Smooth muscle cell (in vitro differentiated cells): ENCODE measurements at regions not wholly inside any gene's neighbourhood (a gene's known extent, or its start where the extent isn't known, plus 50 kb on each side); places are given as distances from the start of the nearest gene placed in this dataset.

ENCODE experiments used
- DNase-seq: peaks from one replicate; lab custom pipeline; 2025; ENCODE audit not compliant: unreplicated experiment; lab: John Stamatoyannopoulos, UW
- H2AFZ ChIP-seq: fragments of 200-600 bp; sonication (generic); 2 replicates; pipeline ENCODE4 v1.6.0; 2016; ENCODE audit warnings: antibody characterized with exemption, low read depth, mild to moderate bottlenecking
- H3F3A ChIP-seq: fragments of 200-600 bp; sonication (generic); 2 replicates; pipeline ENCODE4 v1.6.0; 2017; ENCODE audit warnings: antibody characterized with exemption, low read depth
- H3K27ac ChIP-seq: fragments of 200-600 bp; sonication (generic); 2 replicates; pipeline ENCODE4 v1.5.1; 2016; ENCODE audit warnings: low read depth, mild to moderate bottlenecking
- H3K27me3 ChIP-seq: fragments of 200-600 bp; sonication (generic); 2 replicates; pipeline ENCODE4 v1.6.1; 2016; ENCODE audit warnings: low read depth, mild to moderate bottlenecking
- H3K36me3 ChIP-seq: fragments of 200-600 bp; sonication (generic); 2 replicates; pipeline ENCODE4 v1.5.1; 2016; ENCODE audit warnings: low read depth
- H3K4me1 ChIP-seq: fragments of 200-600 bp; sonication (generic); 2 replicates; pipeline ENCODE4 v1.5.1; 2016; ENCODE audit warnings: low read depth
- H3K4me2 ChIP-seq: fragments of 200-600 bp; sonication (generic); 2 replicates; pipeline ENCODE4 v1.6.0; 2016; ENCODE audit warnings: mild to moderate bottlenecking
- H3K4me3 ChIP-seq: fragments of 200-600 bp; sonication (generic); 2 replicates; pipeline ENCODE4 v1.5.1; 2016; ENCODE audit warnings: mild to moderate bottlenecking
- H3K79me2 ChIP-seq: fragments of 200-600 bp; sonication (generic); 2 replicates; pipeline ENCODE4 v1.6.0; 2016; ENCODE audit warnings: low read depth, mild to moderate bottlenecking
- H3K9ac ChIP-seq: fragments of 200-600 bp; sonication (generic); 2 replicates; pipeline ENCODE4 v1.6.0; 2016; ENCODE audit warnings: low read depth
- H3K9me3 ChIP-seq: fragments of 200-600 bp; sonication (generic); replicated peaks from 2 replicates; pipeline ENCODE4 v1.5.1; 2016; ENCODE audit warnings: low read depth
- H4K20me1 ChIP-seq: fragments of 200-600 bp; sonication (generic); 2 replicates; pipeline ENCODE4 v1.6.0; 2016; ENCODE audit warnings: low read depth
- CTCF ChIP-seq: fragments of 200-600 bp; sonication (generic); IDR thresholded peaks from 2 replicates; pipeline ENCODE4 v1.5.1; 2017; ENCODE audit warnings: borderline replicate concordance, mild to moderate bottlenecking, antibody characterized with exemption; ENCODE audit not compliant: insufficient read depth, poor library complexity, severe bottlenecking
- WGBS: methylation state at CpG from one replicate; pipeline ENCODE4 v1.1.7; 2016; ENCODE audit warnings: low lambda C conversion rate; 5-methylcytosine and 5-hydroxymethylcytosine counted together

DNA sequence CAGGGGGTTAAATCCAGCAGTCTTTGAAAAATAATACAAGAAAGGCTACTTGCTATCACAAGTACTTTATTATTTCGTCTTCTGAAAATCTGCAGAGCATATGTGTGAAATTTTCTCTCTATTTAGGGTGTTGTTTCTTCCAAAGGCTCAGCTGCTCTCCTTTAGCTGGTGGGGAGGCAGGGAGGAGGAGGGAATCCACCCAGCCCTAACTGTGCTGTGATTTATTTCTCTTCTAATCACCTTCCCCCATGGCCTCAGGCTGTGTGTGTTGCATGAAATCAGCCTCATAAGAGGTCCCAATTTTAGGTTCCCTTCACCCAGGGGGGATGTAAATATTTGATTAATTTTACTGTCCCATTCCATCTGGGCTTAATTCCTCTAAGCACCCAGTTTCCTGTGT lies 77.6 kb upstream of the PGBD5 start:
- Histone ChIP-seq H3K4me2 (no peak overlapping the region), H4K20me1 (no peaks in the 10 kb centered on the region), H3K27me3 (no peaks in the 10 kb centered on the region), H3K36me3 (no peaks in the 10 kb centered on the region), H3K79me2 (no peaks in the 10 kb centered on the region), H3K9ac (no peak overlapping the region), H3K27ac (no peak overlapping the region), H2AFZ (no peak overlapping the region), H3F3A (no peaks in the 10 kb centered on the region), H3K4me1 (no peaks in the 10 kb centered on the region), H3K4me3 (no peak overlapping the region), H3K9me3 (no peaks in the 10 kb centered on the region)
- 85% methylated on average over 1 of the region's 1 CpG for whole genome bisulfite sequencing
- TF ChIP-seq CTCF, result no peak
- DNase-seq, result no peak

DNA sequence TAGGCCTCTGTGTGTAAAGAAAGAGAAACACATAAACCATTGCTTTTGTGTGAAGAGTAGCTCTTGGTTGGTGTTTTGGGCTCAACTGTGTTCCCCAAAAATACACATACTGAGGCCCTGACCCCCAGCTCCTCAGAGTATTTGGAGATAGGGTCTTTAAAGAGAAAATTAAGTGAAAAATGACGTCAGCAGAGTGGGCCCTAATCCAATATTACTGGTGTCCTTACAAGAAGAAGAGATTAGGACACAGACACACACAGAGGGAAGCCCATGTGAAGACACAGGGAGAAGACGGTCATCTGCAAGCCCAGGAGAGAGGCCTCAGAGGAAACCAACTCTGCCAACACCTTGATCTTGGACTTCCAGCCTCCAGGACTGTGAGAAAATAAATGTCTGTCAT lies 76.9 kb upstream of the PGBD5 start:
- Histone ChIP-seq H4K20me1 (no peaks in the 10 kb centered on the region), H2AFZ (no peak overlapping the region), H3K9me3 (no peaks in the 10 kb centered on the region), H3K79me2 (no peaks in the 10 kb centered on the region), H3F3A (no peaks in the 10 kb centered on the region), H3K36me3 (no peaks in the 10 kb centered on the region), H3K27ac (no peak overlapping the region), H3K4me3 (no peak overlapping the region), H3K9ac (no peak overlapping the region), H3K4me1 (no peaks in the 10 kb centered on the region), H3K4me2 (no peak overlapping the region), H3K27me3 (no peaks in the 10 kb centered on the region)
- DNase-seq, result no peak
- WGBS, result 85% methylated on average over 2 of the region's 2 CpGs
- no peak for TF ChIP-seq CTCF

- DNase-seq, result no peak
- no peaks in the 10 kb centered on the region for H3K27me3 ChIP-seq
- no peak overlapping the region for H3K4me2 ChIP-seq
- H4K20me1 ChIP-seq, result no peaks in the 10 kb centered on the region
- no peak for TF ChIP-seq CTCF
- H3K79me2 ChIP-seq, result no peaks in the 10 kb centered on the region
- no peaks in the 10 kb centered on the region for H3K9me3 ChIP-seq
- no peaks in the 10 kb centered on the region for H3F3A ChIP-seq
- no peak overlapping the region for H3K9ac ChIP-seq
- no peaks in the 10 kb centered on the region for H3K36me3 ChIP-seq
- H3K27ac ChIP-seq, result no peak overlapping the region
- H3K4me3 ChIP-seq, result no peak overlapping the region
- WGBS, result 79% methylated on average over 4 of the region's 4 CpGs
- no peaks in the 10 kb centered on the region for H3K4me1 ChIP-seq
- H2AFZ ChIP-seq, result no peak overlapping the region
These were observed 76.2 kb upstream of the PGBD5 start for GRCh38 chr1:230502306-230502705.

GRCh38 chr1:230501849-230502248 lies 75.7 kb upstream of the PGBD5 start:
- no peak overlapping the region for H2AFZ ChIP-seq
- no peak overlapping the region for H3K4me2 ChIP-seq
- no peak overlapping the region for H3K9ac ChIP-seq
- H3K36me3 ChIP-seq, result no peaks in the 10 kb centered on the region
- DNase-seq, result no peak
- H3K79me2 ChIP-seq, result no peaks in the 10 kb centered on the region
- TF ChIP-seq CTCF, result no peak
- no peaks in the 10 kb centered on the region for H3K9me3 ChIP-seq
- H3K4me1 ChIP-seq, result no peaks in the 10 kb centered on the region
- WGBS, result 58% methylated on average over 1 of the region's 1 CpG
- no peaks in the 10 kb centered on the region for H4K20me1 ChIP-seq
- no peaks in the 10 kb centered on the region for H3K27me3 ChIP-seq
- no peak overlapping the region for H3K27ac ChIP-seq
- H3K4me3 ChIP-seq, result no peak overlapping the region
- no peaks in the 10 kb centered on the region for H3F3A ChIP-seq
